GM23338 (cell line): ENCODE measurements at regions not wholly inside any gene's neighbourhood (a gene's known extent, or its start where the extent isn't known, plus 50 kb on each side); places are given as distances from the start of the nearest gene placed in this dataset.

Source experiments
- ATAC-seq: fragments of 200-7000 bp; cut with Tn5 transposase; 3 replicates; pipeline ENCODE4 v1.9.1; 2020
- DNase-seq: peaks from one replicate; pipeline ENCODE4 v3.0.0-alpha.2; 2015; ENCODE audit warnings: low spot score
- H2AFZ ChIP-seq: fragments of 200-600 bp; sonication (generic); 2 replicates; pipeline ENCODE4 v1.8.0; 2016; ENCODE audit warnings: antibody characterized with exemption, mild to moderate bottlenecking, moderate library complexity
- H3F3A ChIP-seq: fragments of 200-600 bp; sonication (generic); replicated peaks from 2 replicates; pipeline ENCODE4 v1.8.0; 2017; ENCODE audit warnings: antibody characterized with exemption, mixed run types, low read depth
- H3K27ac ChIP-seq: fragments of 200-600 bp; sonication (generic); 2 replicates; pipeline ENCODE4 v1.6.1; 2016; ENCODE audit warnings: low read depth
- H3K27me3 ChIP-seq: fragments of 200-600 bp; sonication (generic); 2 replicates; pipeline ENCODE4 v1.8.0; 2016; ENCODE audit warnings: mild to moderate bottlenecking, mixed run types, moderate library complexity; ENCODE audit not compliant: insufficient read depth
- H3K36me3 ChIP-seq: fragments of 200-600 bp; sonication (generic); 2 replicates; pipeline ENCODE4 v1.8.0; 2016; ENCODE audit warnings: mild to moderate bottlenecking; ENCODE audit not compliant: insufficient read depth
- H3K4me1 ChIP-seq: fragments of 200-600 bp; sonication (generic); 2 replicates; pipeline ENCODE4 v1.8.0; 2016; ENCODE audit warnings: mild to moderate bottlenecking, moderate library complexity; ENCODE audit not compliant: insufficient read depth
- H3K4me2 ChIP-seq: fragments of 200-600 bp; sonication (generic); 2 replicates; pipeline ENCODE4 v1.7.1; 2017; ENCODE audit warnings: mixed run types
- H3K4me3 ChIP-seq: fragments of 200-600 bp; sonication (generic); 2 replicates; pipeline ENCODE4 v1.6.1; 2016; ENCODE audit warnings: mixed run types
- H3K79me2 ChIP-seq: fragments of 200-600 bp; sonication (generic); replicated peaks from 2 replicates; pipeline ENCODE4 v1.8.0; 2017; ENCODE audit warnings: mild to moderate bottlenecking; ENCODE audit not compliant: insufficient read depth
- H3K9me2 ChIP-seq: fragments of 200-600 bp; sonication (generic); 2 replicates; pipeline ENCODE4 v1.8.0; 2017; ENCODE audit not compliant: insufficient read depth
- H4K20me1 ChIP-seq: fragments of 200-600 bp; sonication (generic); replicated peaks from 2 replicates; pipeline ENCODE4 v1.8.0; 2017; ENCODE audit warnings: mild to moderate bottlenecking; ENCODE audit not compliant: insufficient read depth
- H3K27ac Mint-ChIP-seq: 2 replicates; pipeline ENCODE4 v1.8.0; 2020; ENCODE audit warnings: inconsistent platforms, mild to moderate bottlenecking, moderate library complexity, mixed read lengths
- H3K27me3 Mint-ChIP-seq: 3 replicates; pipeline ENCODE4 v1.8.0; 2022; ENCODE audit warnings: low read depth, mild to moderate bottlenecking, moderate library complexity, mixed read lengths, inconsistent platforms; ENCODE audit not compliant: insufficient read depth, poor library complexity
- H3K36me3 Mint-ChIP-seq: 3 replicates; pipeline ENCODE4 v1.8.0; 2021; ENCODE audit warnings: low read depth, mild to moderate bottlenecking, inconsistent platforms, moderate library complexity, mixed read lengths
- H3K4me1 Mint-ChIP-seq: 3 replicates; pipeline ENCODE4 v1.8.0; 2020; ENCODE audit warnings: mild to moderate bottlenecking, inconsistent platforms, mixed read lengths
- H3K4me3 Mint-ChIP-seq: 3 replicates; pipeline ENCODE4 v1.8.0; 2021; ENCODE audit warnings: moderate library complexity, mild to moderate bottlenecking, inconsistent platforms, mixed read lengths
- H3K9me3 Mint-ChIP-seq: 3 replicates; pipeline ENCODE4 v1.8.0; 2020; ENCODE audit warnings: moderate library complexity, mild to moderate bottlenecking, inconsistent platforms, mixed read lengths
- CREB1 ChIP-seq: fragments of 250-450 bp; sonication (Bioruptor Pico); IDR thresholded peaks from 2 replicates; pipeline ENCODE4 v1.5.0; 2020; ENCODE audit warnings: low read depth, mild to moderate bottlenecking, moderate library complexity
- CTCF ChIP-seq, 2 experiments: fragments of 200-600 bp in 1 of 2; sonication (generic) in 1 of 2; conservative IDR thresholded peaks; 2 replicates each; pipeline versions ENCODE4 v1.5.1 to v1.6.1; 2016 to 2017; ENCODE audit warnings: antibody characterized with exemption in 2 of 2, low read depth in 2 of 2, mild to moderate bottlenecking in 2 of 2, moderate library complexity in 1 of 2
- ETS1 ChIP-seq: IDR thresholded peaks from 2 replicates; pipeline ENCODE4 v1.6.1; 2016; ENCODE audit warnings: antibody characterized with exemption
- NANOG ChIP-seq: IDR thresholded peaks from 2 replicates; pipeline ENCODE4 v1.6.1; 2016; ENCODE audit warnings: antibody characterized with exemption, borderline replicate concordance
- ZNF114 ChIP-seq: fragments of 250-450 bp; sonication (Bioruptor Pico); IDR thresholded peaks from 2 replicates; pipeline ENCODE4 v1.5.0; 2020; ENCODE audit warnings: mild to moderate bottlenecking, moderate library complexity
- ZNF462 ChIP-seq: fragments of 250-450 bp; sonication (Bioruptor Pico); IDR thresholded peaks from 2 replicates; pipeline ENCODE4 v1.5.0; 2020; ENCODE audit warnings: mild to moderate bottlenecking, moderate library complexity

- DNase-seq (no peak), ATAC-seq (no peak)
- Mint-ChIP-seq H3K4me1 (peaks cover 21% of the 10 kb centered on the region), H3K4me3 (no peak overlapping the region), H3K36me3 (peaks cover 15% of the 10 kb centered on the region; the same call in 2 of the 3 replicates), H3K27me3 (no peaks in the 10 kb centered on the region), H3K27ac (no peak overlapping the region), H3K9me3 (peaks cover 15% of the 10 kb centered on the region)
- Histone ChIP-seq H3K27me3 (no peaks in the 10 kb centered on the region), H3K4me2 (no peak overlapping the region), H3K79me2 (no peaks in the 10 kb centered on the region), H4K20me1 (no peaks in the 10 kb centered on the region), H3F3A (no peaks in the 10 kb centered on the region), H3K9me2 (no peaks in the 10 kb centered on the region), H3K27ac (no peak overlapping the region), H3K4me1 (peaks cover 22% of the 10 kb centered on the region), H2AFZ (no peak overlapping the region), H3K4me3 (no peak overlapping the region), H3K36me3 (no peaks in the 10 kb centered on the region)
- TF ChIP-seq NANOG (no peak), ZNF114 (CRISPR knock-in tag) (no peak), CREB1 (CRISPR knock-in tag) (no peak), ZNF462 (CRISPR knock-in tag) (no peak), CTCF (conservative IDR thresholded peaks at IDR 0.05; ENCODE audit: low read depth in 2 of 2) (no peak), ETS1 (no peak)
These were observed 459.1 kb downstream of the SH2D1A start for GRCh38 chrX:124805486-124805885.
